ENCODE measurements at regions not wholly inside any gene's neighbourhood (a gene's known extent, or its start where the extent isn't known, plus 50 kb on each side); places are given as distances from the start of the nearest gene placed in this dataset.
A peak's percentile ranks its signal among the peaks of the same experiment; 100 is the strongest.
"Not testable (repeated sequence)": the region's sequence is repeated elsewhere in the genome, so short reads cannot be mapped to it uniquely, and the experiment has no call there.

- no peak for DNase-seq
Observed at GRCh38 chr14:25340882-25341281, 290.9 kb upstream of the STXBP6 start.

- DNase-seq = no peak
Observed at GRCh38 chr14:25322784-25323183, 272.8 kb upstream of the STXBP6 start.

DNA sequence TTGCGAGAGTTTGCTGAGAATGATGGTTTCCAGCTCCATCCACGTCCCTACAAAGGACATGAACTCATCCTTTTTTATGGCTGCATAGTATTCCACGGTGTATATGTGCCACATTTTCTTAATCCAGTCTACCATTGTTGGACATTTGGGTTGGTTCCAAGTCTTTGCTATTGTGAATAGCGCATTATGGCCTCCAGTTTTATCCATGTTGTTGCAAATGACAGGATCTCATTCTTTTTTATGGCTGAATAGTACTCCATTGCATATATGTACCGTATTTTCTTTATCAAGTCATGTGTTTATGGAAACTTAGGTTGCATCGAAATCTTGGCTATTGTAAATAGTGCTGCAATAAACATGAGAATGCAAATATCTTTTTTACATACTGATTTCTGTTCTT is 266.1 kb upstream of the STXBP6 start:
- DNase-seq = not testable (repeated sequence)

GRCh38 chr14:25308244-25308643 is 258.3 kb upstream of the STXBP6 start:
- no peak for DNase-seq

- DNase-seq = no peak
Observed at GRCh38 chr14:25303934-25304333, 254.0 kb upstream of the STXBP6 start.

GRCh38 chr14:25298238-25298637 is 248.3 kb upstream of the STXBP6 start:
- DNase-seq = no peak

DNA sequence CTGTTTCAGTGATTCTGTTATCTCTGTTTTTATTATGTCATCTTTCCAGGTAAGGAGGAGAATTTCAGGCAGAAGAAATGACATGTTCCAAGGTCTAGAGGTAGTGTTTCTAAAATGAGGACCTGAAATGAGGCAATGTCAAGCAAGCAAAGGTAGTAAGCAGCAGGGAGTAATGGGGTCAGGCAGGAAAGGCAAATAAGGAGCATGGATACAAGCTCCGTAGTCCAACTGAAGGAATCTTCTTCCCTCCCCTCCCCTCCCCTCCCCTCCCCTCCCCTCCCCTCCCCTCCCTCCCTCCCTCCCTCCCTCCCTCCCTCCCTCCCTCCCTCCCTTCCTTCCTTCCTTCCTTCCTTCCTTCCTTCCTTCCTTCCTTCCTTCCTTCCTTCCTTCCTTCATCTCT is 240.2 kb upstream of the STXBP6 start:
- not testable (repeated sequence) for DNase-seq

- DNase-seq = no peak
Observed at GRCh38 chr14:25274529-25274928, 224.6 kb upstream of the STXBP6 start.

DNA sequence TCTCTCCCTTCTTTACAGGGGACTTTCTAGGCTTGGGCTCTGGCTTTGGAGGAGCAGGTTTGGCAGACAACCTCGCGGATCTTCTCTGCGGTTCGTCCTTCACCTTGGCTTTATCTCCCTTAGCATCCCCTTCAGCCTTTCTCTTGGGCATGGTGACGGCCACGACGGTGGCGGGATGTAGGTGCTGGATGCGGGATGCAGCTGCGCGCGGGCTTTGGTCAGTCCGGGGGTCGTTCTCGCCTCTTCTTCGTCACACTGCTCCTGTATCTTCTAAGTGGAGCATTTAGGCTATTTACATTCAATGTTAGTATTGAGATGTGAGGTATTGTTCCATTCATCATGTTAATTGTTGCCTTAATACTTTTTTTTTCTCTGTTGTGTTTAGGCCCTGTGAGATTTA is 217.2 kb upstream of the STXBP6 start:
- no peak for DNase-seq

DNA sequence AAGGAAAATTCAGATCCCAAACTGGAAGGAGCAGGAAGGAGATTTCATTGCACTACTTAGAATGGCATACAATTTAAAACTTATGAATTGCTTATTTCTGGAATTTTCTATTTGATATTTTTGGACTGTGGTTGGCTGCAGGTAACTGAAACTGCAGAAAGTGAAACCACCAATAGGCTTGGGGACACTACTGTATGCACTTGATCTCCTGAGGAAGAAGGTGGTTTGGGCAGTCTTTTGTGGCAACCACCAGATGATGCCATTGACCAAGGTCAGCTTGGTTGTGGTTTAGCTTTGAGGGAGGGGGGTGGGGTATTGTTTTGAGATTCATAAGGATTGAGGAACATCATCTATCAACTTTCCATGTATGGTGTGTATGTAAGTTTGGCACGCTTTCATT is 209.5 kb upstream of the STXBP6 start:
- no peak for DNase-seq

DNA sequence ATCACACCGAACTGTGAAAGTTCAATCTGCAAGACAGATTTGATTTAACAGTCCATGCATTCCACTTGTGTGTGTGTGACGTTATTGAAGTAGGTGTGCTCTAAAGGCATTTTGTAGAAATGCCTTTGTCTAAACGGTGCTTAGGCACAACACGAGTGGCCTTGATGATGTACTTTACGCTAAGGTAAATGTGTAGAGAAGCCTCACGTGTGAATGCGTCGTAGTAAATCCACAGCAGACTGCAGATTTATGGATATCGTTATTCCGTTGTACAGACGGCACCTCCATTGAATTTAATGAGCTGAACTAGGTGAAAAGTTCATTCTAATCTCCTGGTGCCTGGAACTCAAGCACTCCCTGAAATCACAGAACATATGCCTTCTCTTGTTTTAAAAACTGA is 202.8 kb upstream of the STXBP6 start:
- no peak for DNase-seq

DNA sequence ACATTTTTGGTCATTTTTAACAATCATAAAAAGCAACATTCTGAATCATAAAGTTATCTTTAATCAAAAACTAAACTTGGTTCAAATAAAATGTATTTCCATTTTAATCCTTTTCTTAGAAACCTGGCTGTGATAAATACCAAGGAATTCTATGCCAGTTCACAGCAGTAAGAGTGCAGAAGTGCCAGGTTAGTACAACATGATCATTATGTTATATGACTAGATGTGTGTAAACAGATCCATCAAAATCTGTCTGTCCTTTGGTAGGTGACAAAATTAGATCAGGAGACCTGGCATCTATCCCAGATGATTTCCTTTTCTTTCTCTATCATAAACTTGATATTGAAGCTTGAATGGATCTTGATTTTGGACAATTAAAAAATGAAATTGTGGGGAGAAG is 200.6 kb upstream of the STXBP6 start:
- no peak for DNase-seq

GRCh38 chr14:25247609-25248008 is 197.7 kb upstream of the STXBP6 start:
- DNase-seq = no peak

DNA sequence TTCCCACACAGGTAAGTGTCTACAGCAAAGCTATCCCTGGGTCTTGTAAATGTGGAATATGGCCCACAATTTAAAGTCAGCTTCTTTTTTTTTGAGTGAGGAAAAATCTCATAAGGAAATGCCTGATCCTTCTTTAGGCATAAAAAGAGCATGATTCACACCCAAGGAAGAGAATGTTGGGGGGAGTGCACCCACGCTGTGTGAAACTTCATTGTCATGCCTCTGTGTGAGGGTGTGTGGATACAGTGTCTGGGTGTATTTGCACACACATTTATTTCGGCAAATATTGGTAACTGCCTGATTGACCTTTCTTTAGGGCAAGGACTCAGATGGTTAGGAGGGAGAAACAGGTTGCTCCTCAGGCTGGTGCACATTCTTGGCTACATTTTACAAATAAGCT is 196.8 kb upstream of the STXBP6 start:
- no peak for DNase-seq

DNA sequence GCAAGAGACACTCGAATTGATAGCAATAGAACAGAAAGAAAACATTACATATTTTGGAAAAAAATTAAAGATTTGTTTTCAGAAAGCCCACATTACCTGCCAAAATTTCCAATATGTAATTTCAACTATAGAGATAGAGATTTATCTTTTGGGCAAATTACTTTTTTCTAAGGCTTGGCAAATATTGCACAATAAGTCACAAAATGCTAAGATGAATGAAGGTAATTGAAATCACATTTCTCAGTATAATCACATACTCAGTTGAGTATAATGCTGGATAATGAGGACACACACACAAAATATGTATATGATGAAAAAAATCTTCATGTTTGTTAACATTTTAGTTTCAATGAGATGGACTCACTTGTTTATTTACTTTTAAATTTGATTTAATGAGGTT is 189.2 kb upstream of the STXBP6 start:
- DNase-seq = no peak

DNA sequence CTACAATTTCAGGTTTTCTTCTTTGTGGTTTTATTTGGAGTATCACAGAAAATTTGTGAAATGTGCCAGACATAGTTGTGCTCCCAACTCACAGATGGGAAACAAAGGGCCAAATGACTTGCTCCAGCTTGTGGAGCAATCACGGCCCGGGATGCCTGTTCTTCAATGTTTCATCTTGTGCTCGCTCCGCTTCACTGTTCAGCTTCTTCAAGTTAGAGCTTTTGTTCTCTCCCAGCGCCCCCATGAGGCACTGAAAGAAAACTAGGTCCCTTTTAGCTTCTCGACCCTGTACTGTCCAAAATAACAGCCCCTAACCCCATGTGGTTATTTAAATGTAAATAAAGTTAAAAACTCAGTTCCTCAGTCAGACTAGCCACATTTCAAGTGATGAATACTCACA is 187.9 kb upstream of the STXBP6 start:
- peak; percentile 7 for DNase-seq

GRCh38 chr14:25233613-25234012 is 183.7 kb upstream of the STXBP6 start:
- no peak for DNase-seq

GRCh38 chr14:25231004-25231403 is 181.1 kb upstream of the STXBP6 start:
- DNase-seq = peak; percentile 7

- DNase-seq = no peak
Observed at GRCh38 chr14:25226214-25226613, 176.3 kb upstream of the STXBP6 start.

- DNase-seq = no peak
Observed at GRCh38 chr14:25222256-25222655, 172.3 kb upstream of the STXBP6 start.

DNA sequence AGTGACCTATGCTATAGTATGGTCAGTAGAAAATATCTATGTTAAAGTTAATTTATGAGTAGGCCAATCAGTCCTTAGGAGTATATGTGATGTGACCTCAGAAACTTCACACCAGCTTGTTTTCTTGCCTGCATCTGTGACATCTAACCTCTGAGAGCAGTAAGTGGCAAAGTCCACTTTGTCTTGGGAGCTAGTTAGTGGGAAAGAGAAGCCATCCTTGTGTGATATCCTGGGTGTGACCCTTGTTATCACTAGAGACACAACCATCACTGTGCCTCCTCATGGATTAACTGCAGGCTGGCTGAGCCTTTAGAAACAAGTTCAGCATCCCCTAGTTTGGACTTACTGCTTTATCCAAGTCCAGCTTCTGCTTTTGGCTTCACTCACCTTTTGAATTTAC is 170.6 kb upstream of the STXBP6 start:
- DNase-seq = no peak

- DNase-seq = no peak
Observed at GRCh38 chr14:25215607-25216006, 165.7 kb upstream of the STXBP6 start.

DNA sequence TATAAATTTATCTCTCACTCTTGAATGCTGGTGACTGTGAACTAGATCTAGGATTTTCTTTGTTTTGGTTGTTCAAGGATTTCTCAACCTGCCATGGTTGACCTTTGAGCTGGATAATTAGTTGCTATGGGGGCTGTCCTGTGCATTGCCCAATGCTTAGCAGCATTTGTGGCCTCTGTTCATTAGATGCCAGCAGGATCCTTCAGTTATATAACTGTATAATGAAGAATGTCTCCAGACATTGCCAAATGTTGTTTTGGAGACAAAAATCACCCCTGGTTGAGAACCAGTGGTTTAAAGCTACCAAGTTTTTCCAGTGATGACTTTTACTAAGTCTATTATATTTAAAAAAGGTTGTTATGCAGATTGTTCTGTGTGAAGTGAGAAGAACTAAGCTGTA is 147.9 kb upstream of the STXBP6 start:
- DNase-seq = no peak

DNA sequence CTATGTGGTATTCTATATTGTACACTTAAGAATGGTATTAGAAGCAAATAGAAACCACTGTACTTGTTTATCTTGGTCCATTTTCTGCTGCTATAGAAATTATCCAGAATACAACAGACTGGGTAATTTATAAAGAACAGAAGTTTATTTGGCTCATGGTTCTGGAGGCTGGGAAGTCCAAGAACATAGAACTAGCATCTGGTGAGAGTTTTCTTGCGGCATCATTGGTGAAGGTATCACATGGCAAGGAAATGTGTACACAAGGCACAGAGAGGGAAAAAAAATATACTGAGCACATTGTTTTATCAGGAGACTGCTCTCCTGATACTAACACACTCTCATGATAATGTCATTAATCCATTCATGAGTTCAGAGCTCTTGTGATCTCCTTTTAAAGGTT is 130.3 kb upstream of the STXBP6 start:
- DNase-seq = no peak

DNA sequence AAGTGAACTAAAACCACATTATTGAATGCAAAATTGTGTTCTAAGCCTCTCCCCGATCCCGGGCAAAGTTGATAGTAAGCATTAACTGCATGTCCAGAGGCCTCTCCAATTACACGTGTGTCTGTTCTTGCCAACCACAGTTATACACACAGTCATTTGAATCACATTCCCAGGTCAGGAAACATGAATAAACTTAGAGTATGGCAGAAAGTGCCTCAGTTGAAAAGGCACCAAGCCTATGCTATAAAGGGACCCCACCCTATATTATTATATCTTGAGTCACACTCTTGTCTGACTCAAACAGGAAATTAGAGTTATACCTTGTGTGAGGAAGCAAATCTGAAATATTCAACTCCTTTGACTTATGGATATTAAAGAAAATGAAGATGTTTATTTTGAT is 128.3 kb upstream of the STXBP6 start:
- no peak for DNase-seq

Data from muscle of arm (tissue), 1 donor.